Thoracic aorta (tissue), 2 donors: ENCODE measurements at regions not wholly inside any gene's neighbourhood (a gene's known extent, or its start where the extent isn't known, plus 50 kb on each side); places are given as distances from the start of the nearest gene placed in this dataset.

ENCODE experiments used
- ATAC-seq: fragments of 150-250 bp; one replicate; pipeline ENCODE4 v1.8.0; 2017; ENCODE audit warnings: low read depth; ENCODE audit not compliant: insufficient number of reproducible peaks, low FRiP score
- DNase-seq: peaks from one replicate; pipeline ENCODE4 v3.0.0-alpha.2; 2020; ENCODE audit warnings: low spot score
- H3K27ac ChIP-seq, 2 donors: fragments of 200-600 bp; sonication (generic); 1 replicate in 1 of 2; 2 replicates in 1 of 2; pipeline ENCODE4 v1.5.1; 2016; ENCODE audit warnings: mild to moderate bottlenecking in 2 of 2, moderate library complexity in 2 of 2
- H3K27me3 ChIP-seq: fragments of 200-600 bp; sonication (generic); replicated peaks from 2 replicates; pipeline ENCODE4 v1.6.0; 2016; ENCODE audit warnings: mild to moderate bottlenecking; ENCODE audit not compliant: insufficient read depth
- H3K36me3 ChIP-seq: fragments of 200-600 bp; sonication (generic); one replicate; pipeline ENCODE4 v1.5.1; 2016
- H3K4me1 ChIP-seq, 2 donors: fragments of 200-600 bp; sonication (generic); 1 replicate in 1 of 2; 2 replicates in 1 of 2; pipeline versions ENCODE4 v1.5.1 to v1.6.0; 2016; ENCODE audit warnings: low read depth in 2 of 2, mild to moderate bottlenecking in 1 of 2; ENCODE audit not compliant: control insufficient read depth in 1 of 2
- H3K4me3 ChIP-seq: fragments of 200-600 bp; sonication (generic); 2 replicates; pipeline ENCODE4 v1.5.1; 2016; ENCODE audit warnings: mild to moderate bottlenecking
- H3K9me3 ChIP-seq: fragments of 200-600 bp; sonication (generic); 2 replicates; pipeline ENCODE4 v1.5.1; 2016
- CTCF ChIP-seq: fragments of 200-600 bp; sonication (generic); IDR thresholded peaks from one replicate; pipeline ENCODE4 v1.5.1; 2019; ENCODE audit warnings: antibody characterized with exemption

GRCh38 chr10:44593952-44594351 is 209.1 kb upstream of the CXCL12 start:
- no peaks in the 10 kb centered on the region for H3K27me3 ChIP-seq
- H3K4me3 ChIP-seq: no peak overlapping the region
- H3K9me3 ChIP-seq: no peaks in the 10 kb centered on the region
- no peak for DNase-seq
- TF ChIP-seq CTCF: no peak
- no peak for ATAC-seq
- H3K27ac ChIP-seq: no peak overlapping the region
- no peaks in the 10 kb centered on the region for H3K36me3 ChIP-seq
- H3K4me1 ChIP-seq: no peaks in the 10 kb centered on the region

- Histone ChIP-seq H3K36me3 (no peaks in the 10 kb centered on the region), H3K4me1 (no peaks in the 10 kb centered on the region), H3K27me3 (no peaks in the 10 kb centered on the region), H3K27ac (no peak overlapping the region), H3K9me3 (no peaks in the 10 kb centered on the region), H3K4me3 (no peak overlapping the region)
- no peak for TF ChIP-seq CTCF
- DNase-seq: no peak
- ATAC-seq: no peak
These were observed 222.2 kb upstream of the CXCL12 start for GRCh38 chr10:44607116-44607515.

GRCh38 chr10:44618910-44619309 is 234.0 kb upstream of the CXCL12 start:
- DNase-seq (no peak), ATAC-seq (no peak)
- no peak for TF ChIP-seq CTCF
- Histone ChIP-seq H3K4me1 (no peaks in the 10 kb centered on the region), H3K27ac (no peak overlapping the region), H3K9me3 (no peaks in the 10 kb centered on the region), H3K4me3 (no peak overlapping the region), H3K36me3 (no peaks in the 10 kb centered on the region), H3K27me3 (no peaks in the 10 kb centered on the region)

- H3K27me3 ChIP-seq: no peaks in the 10 kb centered on the region
- no peak overlapping the region for H3K4me3 ChIP-seq
- H3K4me1 ChIP-seq: no peaks in the 10 kb centered on the region
- TF ChIP-seq CTCF: no peak
- ATAC-seq (no peak), DNase-seq (no peak)
- H3K36me3 ChIP-seq: no peaks in the 10 kb centered on the region
- H3K27ac ChIP-seq: no peak overlapping the region
- H3K9me3 ChIP-seq: no peaks in the 10 kb centered on the region
These were observed 234.6 kb upstream of the CXCL12 start for GRCh38 chr10:44619521-44619920.

- Histone ChIP-seq H3K27me3 (no peaks in the 10 kb centered on the region), H3K4me1 (no peaks in the 10 kb centered on the region), H3K36me3 (no peaks in the 10 kb centered on the region), H3K9me3 (no peaks in the 10 kb centered on the region), H3K27ac (no peak overlapping the region), H3K4me3 (no peak overlapping the region)
- ATAC-seq (no peak), DNase-seq (no peak)
- TF ChIP-seq CTCF: no peak
These were observed 235.1 kb upstream of the CXCL12 start for GRCh38 chr10:44619975-44620374.
